Thyroid gland (tissue), 4 donors: ENCODE measurements at regions not wholly inside any gene's neighbourhood (a gene's known extent, or its start where the extent isn't known, plus 50 kb on each side); places are given as distances from the start of the nearest gene placed in this dataset.

Experiments used
- DNase-seq, 2 donors: peaks; one replicate each; pipeline ENCODE4 v3.0.0-alpha.2; 2019
- H3K27ac ChIP-seq, 3 donors: fragments of 200-600 bp; sonication (generic); 1 replicate in 2 of 3; 2 replicates in 1 of 3; pipeline ENCODE4 v1.5.1; 2016 to 2019; ENCODE audit warnings: mild to moderate bottlenecking in 1 of 3, moderate library complexity in 1 of 3
- H3K27me3 ChIP-seq: fragments of 200-600 bp; sonication (generic); one replicate; pipeline ENCODE4 v1.5.1; 2019
- H3K36me3 ChIP-seq, 2 donors: fragments of 200-600 bp; sonication (generic); one replicate each; pipeline ENCODE4 v1.5.1; 2016 to 2019
- H3K4me1 ChIP-seq, 2 donors: fragments of 200-600 bp; sonication (generic); one replicate each; pipeline ENCODE4 v1.5.1; 2017 to 2019
- H3K4me3 ChIP-seq, 3 donors: fragments of 200-600 bp; sonication (generic); replicated peaks in 1 of 3; 1 replicate in 2 of 3; 2 replicates in 1 of 3; pipeline ENCODE4 v1.5.1; 2016; ENCODE audit warnings: mild to moderate bottlenecking in 1 of 3
- H3K9me3 ChIP-seq: fragments of 200-600 bp; sonication (generic); one replicate; pipeline ENCODE4 v1.5.1; 2017
- POLR2A ChIP-seq, 2 donors: fragments of 450-650 bp; IDR thresholded peaks; one replicate each; pipeline ENCODE4 v1.6.1; 2017; ENCODE audit warnings: antibody characterized with exemption in 2 of 2, mild to moderate bottlenecking in 2 of 2, moderate library complexity in 1 of 2
- WGBS, 2 donors: methylation state at CpG; one replicate each; pipeline ENCODE4 v1.1.5; 2017; 5-methylcytosine and 5-hydroxymethylcytosine counted together
- intact Hi-C: fragments of 100-400 bp; cut with DNase I; formaldehyde crosslinking; loops from one replicate; pipeline ENCODE4 v1.15.1; 2023
- TF ChIP-seq, protein P1 (sequence below), 6 experiments: fragments of 200-600 bp in 3 of 6; fragments of 450-650 bp in 3 of 6; sonication (generic) in 3 of 6; IDR thresholded peaks; one replicate each; pipeline ENCODE4 v1.5.1; 2016 to 2019; ENCODE audit warnings: antibody characterized with exemption in 6 of 6, mild to moderate bottlenecking in 2 of 6, inconsistent platforms in 1 of 6, moderate library complexity in 1 of 6

DNA sequence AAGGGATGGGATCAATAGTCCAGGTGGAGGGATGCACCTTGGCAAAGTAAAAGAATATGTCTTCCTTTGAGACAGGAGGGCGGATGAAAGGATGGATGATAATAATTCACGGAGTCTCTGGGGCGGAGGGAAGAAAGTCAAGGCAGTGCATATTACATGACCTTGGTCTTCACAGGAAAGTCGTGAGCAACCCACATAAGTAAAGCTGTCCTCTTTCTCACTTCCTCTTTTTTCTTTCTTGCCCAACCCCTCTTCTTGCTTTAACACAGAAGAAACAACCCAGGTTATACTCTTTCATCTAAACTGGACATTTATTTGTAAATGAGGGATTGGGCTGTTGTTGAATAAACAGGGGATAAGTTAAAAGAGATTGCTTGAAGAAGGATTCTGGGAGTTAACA, 168.7 kb upstream of the SKOR2 start:
- H3K4me1 ChIP-seq, result no peaks in the 10 kb centered on the region
- intact Hi-C loops, result no loop called here
- H3K27ac ChIP-seq, result no peak overlapping the region
- H3K4me3 ChIP-seq, result no peak overlapping the region
- no peaks in the 10 kb centered on the region for H3K9me3 ChIP-seq
- TF ChIP-seq, protein P1, sequence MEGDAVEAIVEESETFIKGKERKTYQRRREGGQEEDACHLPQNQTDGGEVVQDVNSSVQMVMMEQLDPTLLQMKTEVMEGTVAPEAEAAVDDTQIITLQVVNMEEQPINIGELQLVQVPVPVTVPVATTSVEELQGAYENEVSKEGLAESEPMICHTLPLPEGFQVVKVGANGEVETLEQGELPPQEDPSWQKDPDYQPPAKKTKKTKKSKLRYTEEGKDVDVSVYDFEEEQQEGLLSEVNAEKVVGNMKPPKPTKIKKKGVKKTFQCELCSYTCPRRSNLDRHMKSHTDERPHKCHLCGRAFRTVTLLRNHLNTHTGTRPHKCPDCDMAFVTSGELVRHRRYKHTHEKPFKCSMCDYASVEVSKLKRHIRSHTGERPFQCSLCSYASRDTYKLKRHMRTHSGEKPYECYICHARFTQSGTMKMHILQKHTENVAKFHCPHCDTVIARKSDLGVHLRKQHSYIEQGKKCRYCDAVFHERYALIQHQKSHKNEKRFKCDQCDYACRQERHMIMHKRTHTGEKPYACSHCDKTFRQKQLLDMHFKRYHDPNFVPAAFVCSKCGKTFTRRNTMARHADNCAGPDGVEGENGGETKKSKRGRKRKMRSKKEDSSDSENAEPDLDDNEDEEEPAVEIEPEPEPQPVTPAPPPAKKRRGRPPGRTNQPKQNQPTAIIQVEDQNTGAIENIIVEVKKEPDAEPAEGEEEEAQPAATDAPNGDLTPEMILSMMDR (IDR thresholded peaks at IDR 0.05), result no peak
- no peak for TF ChIP-seq POLR2A (IDR thresholded peaks at IDR 0.05)
- no peaks in the 10 kb centered on the region for H3K36me3 ChIP-seq
- WGBS, 2 donors, result 76 to 78% methylated on average over 4 of the region's 4 CpGs
- no peak for DNase-seq
- no peaks in the 10 kb centered on the region for H3K27me3 ChIP-seq

DNA sequence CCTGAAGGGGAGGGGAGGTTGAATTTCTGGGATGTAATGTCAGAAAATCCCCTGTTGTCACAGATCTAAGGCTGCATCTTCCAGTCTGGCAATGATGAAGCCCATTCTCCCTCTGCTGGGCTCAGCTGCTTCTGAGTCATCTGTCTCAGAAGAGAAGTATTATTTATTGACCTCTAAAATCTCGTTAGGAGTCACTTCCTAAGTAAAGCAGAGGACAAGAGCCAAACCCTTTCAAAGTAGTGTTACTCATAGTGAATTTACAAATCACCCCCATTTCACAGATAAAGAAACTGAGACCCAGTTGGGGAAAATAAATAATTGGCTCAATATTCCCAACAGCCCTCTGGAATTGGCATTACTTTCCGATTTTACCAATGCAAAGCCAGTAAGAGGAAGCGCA, 167.3 kb upstream of the SKOR2 start:
- 63 to 66% methylated on average over 3 of the region's 3 CpGs for WGBS, 2 donors
- H3K36me3 ChIP-seq, result no peaks in the 10 kb centered on the region
- H3K27me3 ChIP-seq, result no peaks in the 10 kb centered on the region
- H3K9me3 ChIP-seq, result no peaks in the 10 kb centered on the region
- H3K4me1 ChIP-seq, result no peaks in the 10 kb centered on the region
- intact Hi-C loops, result no loop called here
- no peak overlapping the region for H3K4me3 ChIP-seq
- H3K27ac ChIP-seq, result no peak overlapping the region
- DNase-seq, result no peak
- TF ChIP-seq, protein P1 (IDR thresholded peaks at IDR 0.05), result no peak
- no peak for TF ChIP-seq POLR2A (IDR thresholded peaks at IDR 0.05)

DNA sequence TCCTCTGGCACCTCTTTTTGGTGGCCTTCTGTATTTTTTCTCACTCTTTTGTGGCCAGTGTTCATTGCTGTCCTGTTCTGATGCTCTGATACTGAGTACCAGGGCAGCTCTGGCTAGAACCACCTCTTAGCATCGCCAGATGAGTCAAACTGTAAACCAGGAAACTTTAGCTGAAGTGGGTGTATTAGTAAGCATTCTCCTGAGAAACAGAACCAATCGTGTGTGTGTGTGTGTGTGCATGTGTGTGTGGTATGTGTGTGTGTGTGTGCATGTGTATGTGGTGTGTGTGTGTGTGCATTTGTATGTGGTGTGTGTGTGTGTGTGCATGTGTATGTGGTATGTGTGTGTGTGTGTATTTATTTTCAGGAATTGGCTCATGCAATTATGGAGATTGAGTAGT, 166.3 kb upstream of the SKOR2 start:
- H3K9me3 ChIP-seq, result no peaks in the 10 kb centered on the region
- TF ChIP-seq, protein P1 (IDR thresholded peaks at IDR 0.05), result no peak
- TF ChIP-seq POLR2A (IDR thresholded peaks at IDR 0.05), result no peak
- no peak for DNase-seq
- H3K27me3 ChIP-seq, result no peaks in the 10 kb centered on the region
- H3K27ac ChIP-seq, result no peak overlapping the region
- intact Hi-C loops, result no loop called here
- no peak overlapping the region for H3K4me3 ChIP-seq
- 49 to 67% methylated on average over 2 of the region's 2 CpGs for WGBS, 2 donors
- H3K4me1 ChIP-seq, result no peaks in the 10 kb centered on the region
- no peaks in the 10 kb centered on the region for H3K36me3 ChIP-seq

DNA sequence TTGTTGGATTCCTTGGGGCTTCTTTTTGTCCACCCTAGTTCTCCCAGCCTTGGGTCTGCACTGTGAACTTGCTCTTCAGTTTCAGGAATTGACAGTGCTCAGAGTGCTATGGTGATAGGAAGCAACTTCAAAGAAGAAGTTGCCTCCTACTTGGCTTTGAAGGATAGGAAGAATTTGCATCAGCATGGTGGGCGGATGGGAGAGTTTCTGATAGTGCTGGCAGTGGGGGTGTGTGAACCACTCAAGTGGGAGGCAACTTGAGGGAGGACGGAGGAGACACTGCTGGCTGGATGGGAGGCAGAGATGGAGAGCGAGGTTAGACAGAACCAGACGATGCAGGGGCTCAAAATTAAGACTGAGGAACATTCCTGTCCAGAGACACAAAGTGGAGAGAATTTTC, 164.4 kb upstream of the SKOR2 start:
- intact Hi-C loops, result no loop called here
- 59 to 64% methylated on average over 4 of the region's 4 CpGs for WGBS, 2 donors
- no peaks in the 10 kb centered on the region for H3K27me3 ChIP-seq
- H3K36me3 ChIP-seq, result no peaks in the 10 kb centered on the region
- H3K4me3 ChIP-seq, result no peak overlapping the region
- H3K4me1 ChIP-seq, result no peaks in the 10 kb centered on the region
- TF ChIP-seq, protein P1 (IDR thresholded peaks at IDR 0.05), result no peak
- no peak for TF ChIP-seq POLR2A (IDR thresholded peaks at IDR 0.05)
- DNase-seq, result no peak
- no peaks in the 10 kb centered on the region for H3K9me3 ChIP-seq
- H3K27ac ChIP-seq, result no peak overlapping the region

DNA sequence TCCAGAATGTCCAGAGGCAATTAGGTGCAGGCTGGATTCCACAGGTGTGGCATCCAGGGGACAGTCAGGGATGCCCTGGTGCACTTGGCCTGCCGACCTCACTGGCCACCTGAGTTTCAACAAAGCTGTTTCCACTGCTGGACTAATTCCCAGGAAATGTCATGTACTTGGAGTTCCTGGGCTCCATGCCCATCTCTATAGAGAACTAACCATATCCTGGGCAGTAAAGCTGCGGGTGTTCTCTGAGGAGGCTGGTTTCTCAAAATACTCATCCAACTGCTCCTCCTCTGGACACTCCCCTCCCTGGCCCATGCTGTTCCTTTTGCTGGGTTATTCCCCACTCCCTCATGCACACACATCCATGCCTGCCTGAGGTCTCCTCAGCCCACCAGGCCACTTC, 161.9 kb upstream of the SKOR2 start:
- intact Hi-C loops, result no loop called here
- peak; percentile 11 to 19 for DNase-seq
- Histone ChIP-seq H3K27me3 (no peaks in the 10 kb centered on the region), H3K36me3 (no peaks in the 10 kb centered on the region), H3K4me3 (no peak overlapping the region), H3K4me1 (no peaks in the 10 kb centered on the region), H3K9me3 (no peaks in the 10 kb centered on the region), H3K27ac (no peak overlapping the region)
- WGBS, 2 donors, result 20 to 29% methylated on average over 2 of the region's 2 CpGs
- no peak for TF ChIP-seq POLR2A (IDR thresholded peaks at IDR 0.05)
- TF ChIP-seq, protein P1 (IDR thresholded peaks at IDR 0.05), result no peak
